HUDEP-2 (cell line): ENCODE measurements at regions not wholly inside any gene's neighbourhood (a gene's known extent, or its start where the extent isn't known, plus 50 kb on each side); places are given as distances from the start of the nearest gene placed in this dataset.

Experiments
- DNase-seq, 76 experiments: peaks; one replicate each; lab custom pipeline; 2025; ENCODE audit not compliant: unreplicated experiment in 76 of 76; lab: John Stamatoyannopoulos, UW

DNA sequence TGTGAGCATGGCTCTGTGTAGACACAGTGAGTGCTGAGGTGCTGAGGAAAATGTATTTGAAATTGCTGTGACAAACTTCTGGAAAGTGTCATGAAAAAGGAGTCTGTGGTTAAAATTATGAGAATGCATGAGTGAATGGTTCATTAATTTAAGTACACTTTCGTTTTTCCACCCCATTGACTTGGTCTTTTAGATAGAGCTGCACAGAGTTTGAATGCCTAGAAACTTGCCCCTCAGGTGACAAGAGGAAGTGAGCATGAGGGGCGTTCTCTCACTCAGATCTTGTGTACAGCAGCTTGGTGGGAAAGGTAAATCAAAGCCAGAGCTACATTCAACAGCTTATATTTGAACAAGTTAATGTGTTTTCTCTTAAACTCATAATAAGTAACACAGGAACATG, 296.8 kb downstream of the WDR72 start:
- no peak for DNase-seq

DNA sequence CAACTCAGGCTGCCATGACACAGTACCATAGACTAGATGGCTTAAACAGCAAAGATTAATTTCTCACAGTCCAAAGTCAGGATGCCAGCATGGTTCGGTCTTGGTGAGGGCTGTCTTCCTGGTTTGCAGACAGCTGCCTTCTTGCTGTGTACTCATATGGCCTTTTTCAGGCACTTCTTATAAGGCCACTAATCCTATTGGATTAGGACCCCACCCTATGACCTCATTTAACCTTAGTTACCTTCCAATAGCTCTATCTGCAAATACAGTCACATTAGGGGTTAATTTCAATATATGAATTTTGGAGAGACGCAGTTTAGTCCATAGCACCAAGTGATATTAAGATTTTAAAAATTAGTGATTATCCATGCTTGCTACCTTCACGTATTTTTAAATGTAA, 297.8 kb downstream of the WDR72 start:
- DNase-seq = no peak

DNA sequence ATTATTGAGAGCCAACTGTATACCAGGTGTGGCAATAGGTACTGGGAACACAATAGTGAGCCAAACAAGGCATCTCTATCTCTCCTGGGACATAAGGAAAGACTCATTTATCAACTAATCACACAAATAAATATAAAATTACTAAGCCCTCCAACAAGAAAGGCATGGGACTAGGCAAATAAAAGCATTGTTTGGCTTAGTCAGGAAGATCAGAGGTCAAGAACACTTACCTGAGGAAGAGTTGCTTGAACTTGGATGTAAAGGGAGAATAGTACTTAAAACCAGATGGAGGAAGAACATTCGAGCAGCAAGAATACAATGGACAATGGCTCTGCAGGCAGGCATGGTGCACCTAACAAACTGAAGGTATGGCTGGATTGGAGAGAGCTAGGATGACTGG, 300.7 kb downstream of the WDR72 start:
- DNase-seq = no peak

DNA sequence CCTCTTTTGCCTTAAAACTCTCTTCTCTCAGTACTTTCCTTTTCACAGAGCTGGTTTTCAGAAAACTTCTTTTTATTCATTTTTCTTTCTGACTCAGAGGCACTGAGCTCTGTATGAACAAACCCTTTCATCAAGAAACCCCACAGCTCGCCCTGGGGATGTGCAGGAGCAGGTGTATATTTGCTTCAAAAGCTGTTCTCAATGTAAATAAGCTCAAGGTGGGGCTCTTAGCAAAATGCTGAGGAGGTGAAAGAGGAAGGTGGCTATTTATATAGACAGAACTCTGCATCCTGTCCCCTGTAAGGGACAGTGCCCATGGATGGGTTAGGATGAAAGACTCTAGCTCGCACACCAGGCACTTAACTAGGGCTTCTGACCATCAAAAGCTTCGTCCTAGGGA, 302.0 kb downstream of the WDR72 start:
- no peak for DNase-seq

DNA sequence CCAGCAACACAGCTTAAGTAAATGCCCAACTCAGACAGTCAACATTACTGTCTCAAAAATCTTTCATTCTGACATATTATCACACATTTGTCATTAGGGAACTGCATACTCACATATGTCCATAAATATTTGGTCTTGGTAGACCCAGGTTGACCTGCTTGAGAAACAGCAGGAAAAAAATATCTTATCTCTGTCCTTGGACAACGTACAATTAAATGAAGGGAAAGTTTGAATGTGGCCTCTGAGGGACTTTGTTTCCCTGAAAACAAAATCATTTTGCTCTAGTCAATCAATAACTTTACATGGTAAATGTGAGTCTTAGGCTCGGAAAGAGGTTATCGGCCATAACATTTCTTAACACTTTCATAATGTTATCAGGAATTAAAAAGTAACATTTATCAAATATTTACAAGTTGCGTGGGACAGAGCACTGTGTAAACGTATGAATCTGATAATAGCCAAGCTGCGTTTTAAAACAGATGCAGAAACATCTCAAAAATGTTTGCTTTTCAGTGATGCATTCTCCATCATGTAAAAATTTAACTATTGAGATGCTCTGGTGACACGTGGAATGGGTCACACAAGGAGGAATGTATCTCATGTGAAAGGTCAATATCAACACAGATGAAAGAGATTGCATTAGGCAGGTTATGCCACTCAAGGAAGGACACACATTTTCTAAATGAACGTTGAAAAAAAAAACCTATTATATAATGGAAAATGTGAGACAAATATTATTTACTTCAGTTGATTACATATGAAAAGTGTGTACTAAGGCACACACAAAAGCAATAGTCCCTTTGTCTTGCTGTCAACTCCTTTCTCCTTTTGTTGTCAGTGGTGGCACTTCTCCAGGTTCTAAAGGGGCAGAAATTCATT, 304.4 kb downstream of the WDR72 start:
- no peak for DNase-seq

DNA sequence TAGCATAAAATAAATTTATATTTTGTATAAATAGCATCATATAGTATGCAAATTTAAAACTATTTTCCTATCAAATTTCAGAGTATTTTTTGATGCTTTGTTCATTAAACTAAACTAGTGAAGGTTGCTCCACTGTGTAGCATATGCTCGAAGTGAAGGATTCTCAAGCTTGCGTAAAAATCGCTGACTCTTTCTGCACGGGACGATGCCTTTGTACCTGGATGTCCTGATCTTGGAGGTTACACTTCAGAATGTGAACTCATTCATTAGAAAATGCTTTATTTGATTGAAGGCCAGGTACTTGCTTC, 305.0 kb downstream of the WDR72 start:
- no peak for DNase-seq

DNA sequence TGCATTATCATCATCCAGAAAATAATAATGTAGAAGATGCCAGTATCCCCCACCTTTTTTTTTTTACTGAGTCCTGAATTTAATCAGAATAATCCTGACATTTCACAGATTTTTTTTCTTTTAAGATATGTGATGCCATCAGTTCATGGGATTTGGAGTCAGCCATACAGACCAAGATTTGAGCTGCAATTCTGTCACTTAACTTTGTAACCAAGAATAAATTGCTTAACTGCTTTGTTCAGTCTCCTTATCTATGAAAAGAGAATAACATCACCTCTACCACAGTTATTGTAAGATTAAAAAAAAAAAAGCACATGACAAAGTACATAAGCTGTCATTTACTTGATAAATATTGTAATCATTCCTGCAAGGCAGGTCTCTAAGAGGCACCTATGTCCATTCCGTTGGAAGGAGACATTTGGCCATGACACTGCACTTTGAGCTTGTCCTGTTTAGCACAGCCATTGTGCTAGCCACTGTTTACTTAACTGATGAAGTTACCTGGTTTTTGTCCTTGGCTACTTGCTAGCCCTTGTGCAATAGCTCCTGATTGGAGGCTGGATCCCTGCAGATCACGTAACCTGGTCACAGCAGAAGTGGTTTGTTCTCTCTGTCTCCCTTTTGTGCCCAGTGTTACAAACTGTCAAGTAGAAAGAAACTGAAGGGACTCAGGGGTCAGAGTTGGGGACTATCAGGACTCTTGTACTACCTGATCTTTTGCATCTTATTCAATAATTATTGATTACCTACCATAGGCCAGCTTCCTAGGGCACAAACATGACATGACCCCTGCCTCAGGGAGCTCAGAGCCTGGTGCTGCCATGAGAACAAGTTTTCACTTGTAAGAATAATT, 306.0 kb downstream of the WDR72 start:
- DNase-seq = no peak

DNA sequence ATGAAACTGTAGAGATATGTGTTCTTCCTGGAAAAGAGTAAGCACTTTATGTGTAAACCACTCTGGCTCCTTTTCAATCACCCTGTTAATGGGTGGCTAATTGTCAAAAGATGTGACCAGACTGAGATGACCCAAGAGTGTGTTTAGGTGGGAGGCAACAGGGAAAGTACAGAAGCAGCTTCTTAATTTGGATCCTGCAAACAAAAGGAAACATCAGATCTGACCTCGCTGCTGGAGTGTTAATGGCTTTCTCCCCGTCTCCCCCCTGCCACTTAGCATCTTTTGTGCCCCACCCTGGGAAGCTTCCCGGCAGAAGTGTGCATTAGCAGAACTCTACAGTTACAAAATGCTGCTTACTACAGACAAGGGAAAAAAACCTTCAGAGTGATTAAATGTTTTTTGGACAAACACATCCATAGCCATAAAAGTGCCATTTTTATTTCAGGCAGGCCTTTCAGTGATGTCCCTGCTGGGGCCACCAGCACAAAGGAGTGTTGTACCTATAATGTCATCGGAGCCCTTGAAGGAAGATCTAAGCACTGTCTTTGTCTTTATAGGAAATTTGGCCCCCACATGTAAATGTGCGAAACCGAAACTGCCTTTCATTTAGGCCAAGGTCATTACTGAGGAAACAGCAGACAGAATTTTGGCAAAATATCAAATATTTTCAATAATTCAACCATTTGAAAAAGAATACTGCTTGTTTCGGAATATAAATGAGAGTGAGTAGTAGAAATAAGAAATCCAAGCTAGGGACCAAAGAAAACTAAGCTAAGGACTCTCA, 311.0 kb downstream of the WDR72 start:
- no peak for DNase-seq

DNA sequence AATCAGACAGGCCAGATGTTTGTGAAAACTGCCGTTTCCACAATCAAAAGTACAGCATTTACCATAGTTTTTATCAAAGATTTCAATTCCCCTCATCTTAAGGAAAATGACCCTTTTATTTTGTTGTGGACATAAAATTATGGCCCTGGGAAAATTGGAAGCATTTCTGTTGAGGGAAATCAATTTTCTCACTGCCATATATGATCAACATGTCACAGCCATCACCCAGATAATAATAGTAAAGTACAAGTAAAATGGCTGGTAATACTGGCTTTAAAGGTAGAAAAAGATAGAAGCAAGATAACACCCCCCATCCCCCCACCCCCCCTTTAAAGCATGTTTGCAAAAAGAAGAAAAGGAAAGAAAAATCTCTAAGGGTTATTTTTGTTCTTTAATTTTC, 311.7 kb downstream of the WDR72 start:
- DNase-seq = no peak

DNA sequence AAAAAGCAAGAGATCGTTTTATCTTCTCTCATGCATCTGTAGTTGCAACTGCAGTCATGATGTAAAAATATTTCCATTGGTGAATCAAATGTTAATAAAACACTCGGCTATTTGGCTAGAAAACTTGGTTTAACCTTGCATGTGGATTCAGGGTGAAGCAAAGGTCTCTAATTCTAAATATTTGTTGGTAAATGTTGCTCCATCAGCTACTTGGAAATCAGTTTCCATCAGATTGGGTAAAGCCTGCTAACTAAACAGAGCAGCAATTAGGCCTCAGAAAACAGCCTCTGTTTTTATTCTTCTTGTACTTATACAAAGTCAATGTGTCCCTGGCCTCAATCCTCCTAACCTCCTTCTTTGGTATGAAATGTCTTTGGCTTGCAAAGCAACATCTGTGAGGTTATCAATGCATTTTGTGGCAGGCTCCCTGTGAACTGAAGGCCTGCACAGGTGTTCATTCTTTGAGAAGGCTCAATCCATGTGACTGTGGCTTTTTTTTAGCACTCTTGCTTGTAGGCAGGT, 312.3 kb downstream of the WDR72 start:
- no peak for DNase-seq

DNA sequence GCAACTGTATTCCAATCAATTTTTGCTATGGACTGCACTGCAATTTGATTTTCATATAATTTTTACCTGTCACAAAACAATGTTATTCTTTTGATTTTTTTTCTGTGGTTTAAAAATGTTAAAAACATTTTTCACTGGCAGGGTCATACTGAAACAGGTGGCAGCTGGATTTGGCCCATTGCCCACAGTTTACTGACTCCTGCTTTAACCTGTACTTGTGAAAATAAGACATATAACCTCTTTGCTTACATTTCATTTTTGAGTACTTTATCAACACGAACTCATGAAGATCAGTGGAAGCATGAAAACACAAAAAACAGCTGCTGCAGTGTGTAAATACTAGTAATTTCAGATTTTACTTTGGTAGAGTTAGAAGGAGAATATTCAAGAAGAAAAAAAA, 313.1 kb downstream of the WDR72 start:
- no peak for DNase-seq

DNA sequence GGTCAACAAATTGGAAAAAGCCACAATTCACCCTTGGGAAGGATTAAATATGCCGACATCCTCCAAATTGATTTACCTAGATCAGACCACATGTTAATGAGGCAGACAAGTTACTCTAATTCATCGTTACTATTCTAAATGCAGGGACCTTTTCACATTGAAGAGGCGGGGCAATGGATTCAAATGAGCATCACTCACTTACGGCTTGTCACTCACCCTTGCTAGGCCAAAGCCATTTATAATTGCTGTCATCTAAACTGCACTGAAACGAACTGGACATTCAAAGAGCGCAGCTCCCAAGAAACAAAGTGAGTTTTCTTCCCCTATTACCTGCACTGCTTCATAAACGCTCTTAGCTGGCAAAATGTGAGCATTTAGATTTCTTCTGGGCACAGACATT, 313.9 kb downstream of the WDR72 start:
- no peak for DNase-seq

DNA sequence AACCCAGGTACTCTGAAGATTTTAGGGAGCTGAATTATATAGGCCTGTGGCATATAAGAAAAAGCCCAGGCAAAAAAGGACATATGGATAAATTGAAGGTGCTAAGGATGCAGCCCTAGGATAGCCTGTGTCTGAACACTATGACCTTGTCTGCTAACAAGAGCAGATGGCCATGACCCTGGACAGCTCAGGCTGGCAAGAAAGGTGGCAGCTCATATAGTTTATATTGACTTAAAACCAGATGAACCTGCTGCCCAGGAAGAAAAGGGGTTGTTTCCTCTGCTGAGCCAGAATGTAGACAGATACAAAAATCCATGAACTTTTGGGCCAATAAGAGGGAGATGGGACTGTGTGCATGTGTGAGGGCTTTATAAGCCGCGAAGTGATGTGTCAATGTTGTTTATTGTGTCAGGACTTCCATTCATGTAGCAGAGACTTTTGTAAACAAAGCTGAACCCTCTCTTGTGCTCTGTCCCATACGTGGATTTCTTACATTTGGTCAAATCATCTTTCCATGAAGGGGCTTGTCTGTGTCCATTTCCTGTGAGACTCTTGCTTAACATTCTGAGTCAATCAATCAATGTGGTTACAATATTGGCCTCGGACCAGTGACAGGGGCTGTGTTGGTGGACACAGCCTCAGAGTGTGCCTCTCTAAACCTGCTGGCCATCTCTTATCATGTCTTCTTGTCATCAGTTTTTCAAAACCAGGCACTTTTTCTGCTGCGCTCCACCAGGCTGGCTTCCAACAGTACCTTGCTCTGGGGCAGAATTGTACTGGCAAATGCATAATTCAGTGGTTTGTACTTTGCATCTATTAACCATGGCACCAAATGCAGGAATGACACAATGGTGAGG, 321.2 kb downstream of the WDR72 start:
- no peak for DNase-seq

DNA sequence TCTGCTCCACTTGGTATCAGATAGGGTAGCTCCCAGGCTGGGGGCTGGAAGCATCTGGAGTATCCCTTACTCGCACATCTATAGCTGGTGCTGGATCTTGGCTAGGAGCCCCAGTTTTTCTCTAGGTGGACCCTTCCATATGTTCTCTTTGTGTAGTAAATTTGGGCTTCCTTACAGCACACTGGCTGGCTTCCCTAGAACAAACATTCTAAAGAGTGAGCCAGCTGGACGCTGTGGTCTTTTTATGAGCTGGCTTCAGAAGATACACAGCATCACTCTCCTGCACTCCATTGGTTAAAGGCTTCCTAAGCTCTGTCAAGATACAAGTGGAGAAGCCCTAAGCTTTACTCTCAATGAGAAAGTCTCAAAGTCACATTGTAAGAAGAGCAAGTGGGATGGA, 322.1 kb downstream of the WDR72 start:
- no peak for DNase-seq

DNA sequence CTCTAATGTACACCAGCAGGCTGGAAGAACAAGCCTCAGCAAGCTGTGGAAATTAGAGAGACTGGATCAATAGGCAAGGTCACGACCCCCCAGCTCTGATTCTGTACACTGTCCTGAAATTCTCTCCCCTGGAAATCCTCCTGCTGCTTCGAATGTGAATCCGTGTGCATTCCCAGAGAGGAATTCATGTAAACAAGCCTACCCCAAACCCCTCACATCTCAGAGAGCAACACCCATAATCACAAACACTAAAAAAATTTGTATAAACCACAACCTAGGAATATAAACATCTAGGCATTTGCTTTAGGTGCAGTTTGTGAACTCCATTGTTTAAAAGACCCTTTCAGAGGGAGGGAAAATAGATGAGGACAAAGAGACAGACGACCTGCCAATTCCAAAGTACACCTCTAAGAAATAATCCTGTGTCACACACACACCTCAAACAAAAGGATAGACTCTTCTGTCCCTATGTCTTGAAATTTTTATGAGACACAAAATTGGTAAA, 325.2 kb downstream of the WDR72 start:
- DNase-seq = no peak

DNA sequence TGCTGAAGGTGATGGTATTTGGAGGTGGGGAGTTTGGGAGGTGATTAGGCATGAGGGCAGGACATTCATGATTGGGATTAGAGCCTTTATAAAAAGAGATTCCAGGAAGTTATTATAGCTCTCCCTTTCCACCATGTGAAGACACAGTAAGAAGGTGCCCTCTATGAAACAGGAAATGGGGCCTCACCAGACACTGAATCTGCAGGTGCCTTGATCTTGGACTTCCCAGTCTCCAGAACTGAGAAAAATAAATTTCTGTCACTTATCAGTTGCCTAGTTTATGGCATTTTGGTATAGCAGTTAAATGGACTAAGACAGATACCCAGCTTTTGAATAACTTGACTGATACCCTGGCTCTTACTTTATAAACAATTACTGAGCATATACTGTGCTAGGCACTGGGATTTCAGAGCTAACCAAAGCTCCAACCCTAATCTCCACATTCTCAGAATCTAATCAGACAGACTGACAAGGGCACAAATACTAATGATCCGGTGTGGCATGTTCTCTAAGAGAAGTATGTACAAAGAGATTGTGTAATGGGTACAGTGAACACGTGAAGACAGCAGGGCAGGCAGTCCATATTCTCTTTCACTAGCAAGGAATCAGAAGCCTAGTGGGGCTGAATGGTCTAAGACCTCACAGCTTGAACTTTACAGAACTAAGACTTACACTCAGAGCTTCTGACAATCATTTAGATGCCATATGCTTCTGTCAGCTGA, 343.1 kb downstream of the WDR72 start:
- DNase-seq = no peak

DNA sequence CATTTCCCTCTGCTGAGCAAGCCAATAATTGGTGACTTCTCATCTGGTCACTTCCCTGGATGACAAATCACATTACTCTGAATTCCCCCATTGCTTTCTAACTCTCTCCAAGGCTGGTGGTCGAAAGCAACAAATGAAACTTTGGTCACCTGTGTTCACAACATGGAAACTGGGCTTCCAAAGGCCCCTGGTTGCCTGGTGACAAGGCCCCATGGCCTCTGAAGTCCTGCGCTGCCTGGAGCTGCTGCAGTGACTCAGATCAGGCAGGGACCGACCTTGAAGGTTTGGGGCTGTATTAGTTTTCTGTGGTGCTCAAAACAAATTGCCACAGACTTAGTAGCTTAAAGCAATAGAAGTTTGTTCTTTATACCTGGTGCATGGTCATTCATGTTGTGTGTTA, 345.3 kb downstream of the WDR72 start:
- DNase-seq = no peak

DNA sequence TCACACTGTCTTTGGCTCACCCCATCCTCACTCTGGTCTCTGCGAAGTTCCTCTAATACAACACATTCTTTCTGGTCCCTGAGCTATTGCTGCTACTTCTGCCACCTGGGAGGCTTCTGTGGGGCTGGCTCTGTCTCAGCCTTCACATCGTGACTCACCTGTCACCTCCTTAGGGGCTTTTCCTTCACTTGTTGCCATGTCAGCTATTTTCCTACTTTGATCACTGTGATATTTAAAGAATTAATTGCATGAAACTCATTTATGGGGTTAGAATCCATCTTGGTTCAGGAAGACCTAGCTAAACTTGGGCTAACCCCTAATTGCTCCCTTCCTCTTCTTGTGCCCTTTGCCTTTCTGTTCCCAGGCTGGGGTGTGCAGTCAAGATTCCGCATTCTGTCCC, 346.9 kb downstream of the WDR72 start:
- no peak for DNase-seq

DNA sequence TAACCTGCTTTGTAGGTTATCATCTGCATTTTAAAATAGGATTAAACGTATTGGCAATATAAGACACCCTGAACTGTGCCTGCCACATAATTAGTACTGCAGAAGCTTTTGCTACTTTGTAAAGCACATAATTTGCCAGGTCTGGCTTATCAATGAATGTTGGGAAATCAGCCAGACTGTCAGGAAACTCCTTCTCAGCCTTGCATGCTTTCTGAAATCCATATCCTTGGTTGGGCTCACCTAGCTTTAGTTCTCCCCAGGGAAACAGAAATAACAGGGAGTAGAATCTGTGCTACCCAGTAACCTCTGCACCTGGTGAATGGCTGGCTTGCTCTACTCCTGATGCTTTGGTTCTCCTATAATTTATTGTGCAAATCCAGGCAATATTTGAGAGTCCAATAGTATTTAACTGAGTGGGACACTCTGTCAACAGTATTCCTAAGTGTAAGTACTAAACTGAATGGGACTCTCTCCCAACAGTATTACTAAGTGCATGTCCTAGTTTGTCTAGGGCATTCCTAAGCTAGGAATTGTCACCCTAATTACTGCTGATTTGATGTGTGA, 354.5 kb downstream of the WDR72 start:
- DNase-seq = no peak
